SU-DHL-6 (cell line): ENCODE measurements at regions not wholly inside any gene's neighbourhood (a gene's known extent, or its start where the extent isn't known, plus 50 kb on each side); places are given as distances from the start of the nearest gene placed in this dataset.

Experiments used
- CTCF ChIP-seq: fragments of 200-600 bp; sonication (generic); IDR thresholded peaks from one replicate; pipeline ENCODE4 v1.5.1; 2017; ENCODE audit warnings: antibody characterized with exemption, mild to moderate bottlenecking, low read length, moderate library complexity; ENCODE audit not compliant: insufficient read depth, poor library complexity, severe bottlenecking
- EZH2phosphoT487 ChIP-seq: fragments of 200-600 bp; sonication (generic), shearing (Covaris generic); conservative IDR thresholded peaks from 2 replicates; pipeline ENCODE4 v1.6.1; 2018; ENCODE audit warnings: mild to moderate bottlenecking, antibody characterized with exemption, low read length, moderate library complexity, mixed read lengths

- TF ChIP-seq CTCF: no peak
- TF ChIP-seq EZH2phosphoT487: no peak
Measured at GRCh38 chr22:27394806-27395404, 406.7 kb downstream of the MN1 start.
